GM18526 (cell line): ENCODE measurements at regions not wholly inside any gene's neighbourhood (a gene's known extent, or its start where the extent isn't known, plus 50 kb on each side); places are given as distances from the start of the nearest gene placed in this dataset.

Experiments
- POLR2A ChIP-seq: IDR thresholded peaks from 3 replicates; pipeline ENCODE4 v1.6.1; 2011; ENCODE audit not compliant: insufficient read length; ENCODE audit errors: extremely low read depth

GRCh38 chr6:44043479-44044153 lies 83.6 kb downstream of the MRPL14 start:
- no peak for TF ChIP-seq POLR2A

GRCh38 chr6:44042989-44043478 lies 84.2 kb downstream of the MRPL14 start:
- TF ChIP-seq POLR2A = no peak

- no peak for TF ChIP-seq POLR2A
Observed at GRCh38 chr6:44042261-44042988, 84.8 kb downstream of the MRPL14 start.

- TF ChIP-seq POLR2A = no peak
Observed at GRCh38 chr6:44041461-44042260, 85.6 kb downstream of the MRPL14 start.

GRCh38 chr6:44040786-44041185 lies 86.5 kb downstream of the MRPL14 start:
- TF ChIP-seq POLR2A = no peak

GRCh38 chr6:44039839-44040350 lies 87.4 kb downstream of the MRPL14 start:
- no peak for TF ChIP-seq POLR2A

- no peak for TF ChIP-seq POLR2A
Observed at GRCh38 chr6:44039191-44039719, 88.0 kb downstream of the MRPL14 start.

- no peak for TF ChIP-seq POLR2A
Observed at GRCh38 chr6:44038543-44039065, 88.6 kb downstream of the MRPL14 start.

- no peak for TF ChIP-seq POLR2A
Observed at GRCh38 chr6:44037847-44038542, 89.3 kb downstream of the MRPL14 start.

GRCh38 chr6:44036699-44037101 lies 90.6 kb downstream of the MRPL14 start:
- no peak for TF ChIP-seq POLR2A

GRCh38 chr6:44036196-44036595 lies 91.1 kb downstream of the MRPL14 start:
- no peak for TF ChIP-seq POLR2A

- TF ChIP-seq POLR2A = no peak
Observed at GRCh38 chr6:44035621-44036020, 91.6 kb downstream of the MRPL14 start.

GRCh38 chr6:44034931-44035345 lies 92.3 kb downstream of the MRPL14 start:
- TF ChIP-seq POLR2A = no peak

- no peak for TF ChIP-seq POLR2A
Observed at GRCh38 chr6:44034391-44034861, 92.8 kb downstream of the MRPL14 start.
